NT2/D1 (cell line): ENCODE measurements at regions not wholly inside any gene's neighbourhood (a gene's known extent, or its start where the extent isn't known, plus 50 kb on each side); places are given as distances from the start of the nearest gene placed in this dataset.

Experiments
- DNase-seq: peaks from one replicate; pipeline ENCODE4 v3.0.0-alpha.2; 2011; ENCODE audit warnings: low read depth, low spot score
- H3K27me3 ChIP-seq: 2 replicates; pipeline ENCODE4 v1.6.0; 2011; ENCODE audit warnings: mild to moderate bottlenecking; ENCODE audit not compliant: insufficient read length, insufficient read depth
- H3K36me3 ChIP-seq: 2 replicates; pipeline ENCODE4 v1.6.1; 2011; ENCODE audit warnings: mild to moderate bottlenecking, low read length, mixed read lengths; ENCODE audit not compliant: insufficient read depth, insufficient read length
- H3K4me1 ChIP-seq: 2 replicates; pipeline ENCODE4 v1.5.1; 2011; ENCODE audit not compliant: insufficient read depth, insufficient read length
- H3K4me3 ChIP-seq: 2 replicates; pipeline ENCODE4 v1.5.1; 2011; ENCODE audit warnings: low read depth; ENCODE audit not compliant: insufficient read length
- H3K9ac ChIP-seq: 2 replicates; pipeline ENCODE4 v1.6.0; 2011; ENCODE audit warnings: low read depth; ENCODE audit not compliant: insufficient read length
- H3K9me3 ChIP-seq: 2 replicates; pipeline ENCODE4 v1.5.1; 2011; ENCODE audit warnings: mild to moderate bottlenecking, low read length; ENCODE audit not compliant: insufficient read depth
- SUZ12 ChIP-seq: IDR thresholded peaks from 2 replicates; pipeline ENCODE4 v1.6.1; 2011; ENCODE audit not compliant: insufficient read length, insufficient read depth; ENCODE audit errors: extremely low read depth
- YY1 ChIP-seq: IDR thresholded peaks from 2 replicates; pipeline ENCODE4 v1.6.1; 2011; ENCODE audit not compliant: insufficient read length, insufficient read depth
- ZNF274 ChIP-seq: IDR thresholded peaks from 2 replicates; pipeline ENCODE4 v1.6.1; 2011; ENCODE audit warnings: mild to moderate bottlenecking, low read depth, low read length

GRCh38 chr5:68161156-68161555, 54.4 kb upstream of the PIK3R1 start:
- H3K36me3 ChIP-seq: no peaks in the 10 kb centered on the region
- no peaks in the 10 kb centered on the region for H3K4me1 ChIP-seq
- TF ChIP-seq SUZ12: no peak
- TF ChIP-seq ZNF274: no peak
- no peak for TF ChIP-seq YY1
- no peak for DNase-seq
- no peaks in the 10 kb centered on the region for H3K9me3 ChIP-seq
- H3K9ac ChIP-seq: no peak overlapping the region
- H3K4me3 ChIP-seq: no peak overlapping the region
- H3K27me3 ChIP-seq: no peaks in the 10 kb centered on the region

- TF ChIP-seq ZNF274 (no peak), SUZ12 (no peak), YY1 (no peak)
- Histone ChIP-seq H3K4me3 (no peak overlapping the region), H3K9ac (no peak overlapping the region), H3K36me3 (no peaks in the 10 kb centered on the region), H3K27me3 (no peaks in the 10 kb centered on the region), H3K9me3 (no peaks in the 10 kb centered on the region), H3K4me1 (no peaks in the 10 kb centered on the region)
- no peak for DNase-seq
These were observed 56.2 kb upstream of the PIK3R1 start for GRCh38 chr5:68159224-68159951.

- H3K36me3 ChIP-seq: no peaks in the 10 kb centered on the region
- DNase-seq: no peak
- H3K4me1 ChIP-seq: no peaks in the 10 kb centered on the region
- no peak overlapping the region for H3K4me3 ChIP-seq
- H3K9ac ChIP-seq: no peak overlapping the region
- TF ChIP-seq SUZ12 (no peak), ZNF274 (no peak)
- no peaks in the 10 kb centered on the region for H3K9me3 ChIP-seq
- no peaks in the 10 kb centered on the region for H3K27me3 ChIP-seq
These were observed 59.6 kb upstream of the PIK3R1 start for GRCh38 chr5:68155940-68156339.

DNA sequence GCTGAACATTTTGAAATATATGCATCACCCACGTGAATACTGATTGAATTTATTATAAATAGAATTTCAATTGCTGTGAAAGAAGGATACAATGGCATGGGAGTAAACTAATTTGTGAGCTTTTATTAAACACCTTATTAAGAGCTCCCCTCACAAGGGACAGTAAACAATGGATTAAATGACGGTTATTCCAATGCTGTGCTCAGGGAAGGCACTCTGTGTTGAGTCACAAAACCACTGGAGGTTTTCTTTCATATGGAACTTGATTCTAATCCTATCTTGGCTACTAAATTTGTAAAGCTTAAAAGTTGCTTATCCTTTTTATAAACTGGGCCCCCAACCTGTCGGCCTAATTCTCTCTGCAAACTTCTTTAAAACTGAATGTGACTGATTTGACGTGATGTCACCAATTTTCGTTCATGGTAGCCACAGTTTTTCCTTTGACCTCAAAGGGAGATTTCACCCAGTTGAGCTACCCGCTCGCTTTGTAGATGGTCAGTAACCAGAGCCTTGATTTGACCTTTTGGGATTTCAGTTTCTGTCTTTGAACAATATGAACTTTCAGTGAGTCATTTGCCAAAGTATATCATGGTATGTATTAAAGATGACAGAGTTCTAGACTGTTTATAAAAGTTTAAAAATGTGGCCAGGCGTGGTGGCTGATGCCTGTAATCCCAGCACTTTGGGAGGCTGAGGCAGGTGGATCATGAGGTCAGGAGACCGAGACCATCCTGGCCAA, 61.3 kb upstream of the PIK3R1 start:
- no peak for TF ChIP-seq YY1
- no peak for TF ChIP-seq ZNF274
- TF ChIP-seq SUZ12: no peak
- Histone ChIP-seq H3K9me3 (no peaks in the 10 kb centered on the region), H3K27me3 (no peaks in the 10 kb centered on the region), H3K4me3 (no peak overlapping the region), H3K4me1 (no peaks in the 10 kb centered on the region), H3K36me3 (no peaks in the 10 kb centered on the region), H3K9ac (no peak overlapping the region)
- DNase-seq: no peak

DNA sequence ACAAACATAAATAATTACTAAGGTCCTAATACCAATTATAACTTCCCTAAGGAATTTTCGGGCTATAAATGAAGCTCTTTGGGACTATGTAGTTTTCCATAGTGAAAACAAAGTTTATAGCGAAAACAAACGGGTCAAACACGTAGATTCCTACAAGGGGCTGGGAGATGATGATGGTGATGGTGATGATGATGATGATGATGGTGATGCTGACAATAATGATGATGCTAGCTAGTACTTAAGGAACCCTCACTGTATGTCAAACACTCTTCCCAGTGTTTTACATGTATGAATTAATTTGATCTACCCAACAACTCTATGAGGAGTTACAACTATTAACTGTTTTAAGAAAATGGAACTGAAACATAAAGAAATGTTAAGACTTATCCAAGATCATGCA, 63.7 kb upstream of the PIK3R1 start:
- Histone ChIP-seq H3K9ac (no peak overlapping the region), H3K9me3 (no peaks in the 10 kb centered on the region), H3K27me3 (no peaks in the 10 kb centered on the region), H3K4me3 (no peak overlapping the region), H3K4me1 (no peaks in the 10 kb centered on the region), H3K36me3 (no peaks in the 10 kb centered on the region)
- TF ChIP-seq YY1: no peak
- TF ChIP-seq ZNF274: no peak
- no peak for TF ChIP-seq SUZ12
- no peak for DNase-seq

DNA sequence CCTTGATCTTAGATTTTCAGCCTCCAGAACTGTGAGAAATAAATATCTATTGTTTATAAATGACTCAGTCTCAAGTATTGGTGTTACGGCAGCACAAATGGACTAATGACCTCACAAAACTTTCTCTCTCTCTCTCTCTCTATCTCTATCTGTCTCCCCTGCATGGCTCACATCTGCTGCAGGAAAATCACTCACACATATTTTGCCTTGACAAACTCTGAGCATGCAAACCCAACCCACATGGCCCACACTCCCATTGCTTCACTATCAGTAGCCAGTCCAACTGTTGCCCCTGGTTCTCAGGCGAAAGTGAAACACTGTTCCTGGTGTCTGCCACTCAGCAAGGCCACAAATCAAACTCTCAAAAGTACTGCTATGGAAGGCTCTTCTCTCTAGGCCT, 66.4 kb upstream of the PIK3R1 start:
- Histone ChIP-seq H3K9me3 (no peaks in the 10 kb centered on the region), H3K4me1 (no peaks in the 10 kb centered on the region), H3K9ac (no peak overlapping the region), H3K4me3 (no peak overlapping the region), H3K27me3 (no peaks in the 10 kb centered on the region), H3K36me3 (no peaks in the 10 kb centered on the region)
- DNase-seq: no peak
- TF ChIP-seq SUZ12 (no peak), ZNF274 (no peak), YY1 (no peak)

DNA sequence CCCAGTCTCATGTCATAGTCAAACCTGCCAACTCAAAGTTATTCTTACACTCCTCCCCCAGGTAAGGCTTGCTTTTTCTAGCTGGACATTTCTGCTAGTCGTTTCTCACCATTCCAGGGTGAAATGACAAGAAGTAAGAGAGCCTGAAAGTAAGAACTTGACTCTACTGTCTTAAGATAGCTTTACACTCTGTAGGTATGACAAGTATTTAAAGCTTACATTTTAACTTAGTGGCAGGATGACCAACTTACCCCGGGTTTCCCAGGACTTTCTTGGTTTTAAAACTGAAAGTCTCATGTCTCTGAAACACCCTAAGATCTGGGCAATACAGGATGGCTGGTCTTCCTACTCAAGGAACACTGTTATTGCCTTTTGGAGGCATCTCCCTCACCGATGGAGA, 67.5 kb upstream of the PIK3R1 start:
- DNase-seq: no peak

More for the DNA sequence above, 67.5 kb upstream of the PIK3R1 start:
- Histone ChIP-seq H3K4me3 (no peak overlapping the region), H3K27me3 (no peaks in the 10 kb centered on the region), H3K9me3 (no peaks in the 10 kb centered on the region), H3K36me3 (no peaks in the 10 kb centered on the region), H3K9ac (no peak overlapping the region), H3K4me1 (no peaks in the 10 kb centered on the region)
- TF ChIP-seq SUZ12: no peak
- TF ChIP-seq YY1: no peak
- TF ChIP-seq ZNF274: no peak
